HG03064 (cell line): ENCODE measurements at regions not wholly inside any gene's neighbourhood (a gene's known extent, or its start where the extent isn't known, plus 50 kb on each side); places are given as distances from the start of the nearest gene placed in this dataset.

Source experiments
- ATAC-seq: cut with Tn5 transposase; IDR thresholded peaks from one replicate; pipeline ENCODE4 v1.9.1; 2021; ENCODE audit warnings: low read depth; ENCODE audit not compliant: unreplicated experiment

GRCh38 chr12:126667339-126667738, 1599.6 kb upstream of the TMEM132C start:
- no peak for ATAC-seq

- no peak for ATAC-seq
These were observed 1598.4 kb upstream of the TMEM132C start for GRCh38 chr12:126668538-126668937.

- no peak for ATAC-seq
These were observed 1598.0 kb upstream of the TMEM132C start for GRCh38 chr12:126668961-126669360.

- no peak for ATAC-seq
These were observed 1590.5 kb upstream of the TMEM132C start for GRCh38 chr12:126676434-126676833.

GRCh38 chr12:126681676-126682075, 1585.3 kb upstream of the TMEM132C start:
- ATAC-seq, result no peak

- no peak for ATAC-seq
These were observed 1582.3 kb upstream of the TMEM132C start for GRCh38 chr12:126684703-126685102.

- ATAC-seq, result no peak
These were observed 1581.3 kb upstream of the TMEM132C start for GRCh38 chr12:126685636-126686035.

- no peak for ATAC-seq
These were observed 1578.4 kb upstream of the TMEM132C start for GRCh38 chr12:126688556-126688955.

- no peak for ATAC-seq
These were observed 1566.9 kb upstream of the TMEM132C start for GRCh38 chr12:126700096-126700495.

- no peak for ATAC-seq
These were observed 1562.4 kb upstream of the TMEM132C start for GRCh38 chr12:126704609-126705008.

GRCh38 chr12:126706300-126706699, 1560.7 kb upstream of the TMEM132C start:
- no peak for ATAC-seq

GRCh38 chr12:126708492-126708896, 1558.5 kb upstream of the TMEM132C start:
- ATAC-seq, result no peak

GRCh38 chr12:126718365-126718764, 1548.6 kb upstream of the TMEM132C start:
- ATAC-seq, result no peak

GRCh38 chr12:126719912-126720705, 1546.9 kb upstream of the TMEM132C start:
- ATAC-seq, result no peak

GRCh38 chr12:126726481-126727217, 1540.3 kb upstream of the TMEM132C start:
- no peak for ATAC-seq

- ATAC-seq, result no peak
These were observed 1539.5 kb upstream of the TMEM132C start for GRCh38 chr12:126727218-126728075.

- ATAC-seq, result no peak
These were observed 1532.7 kb upstream of the TMEM132C start for GRCh38 chr12:126734296-126734695.

GRCh38 chr12:126734710-126735109, 1532.3 kb upstream of the TMEM132C start:
- no peak for ATAC-seq

- ATAC-seq, result no peak
These were observed 1525.3 kb upstream of the TMEM132C start for GRCh38 chr12:126741536-126742240.

GRCh38 chr12:126742241-126742641, 1524.7 kb upstream of the TMEM132C start:
- ATAC-seq, result no peak
